ENCODE measurements at regions not wholly inside any gene's neighbourhood (a gene's known extent, or its start where the extent isn't known, plus 50 kb on each side); places are given as distances from the start of the nearest gene placed in this dataset.

GRCh38 chr1:116292929-116293725, 79.9 kb upstream of the ATP1A1 start (continued):
- 0 out of 2 replicates have a peak, but pooled peaks have one; percentile 15 for TF ChIP-seq ZNF318 (CRISPR knock-in tag; IDR thresholded peaks at IDR 0.05)
- no peak for TF ChIP-seq KIAA2018 (CRISPR knock-in tag; IDR thresholded peaks at IDR 0.05; ENCODE audit: borderline replicate concordance)
- peak; percentile 87 for TF ChIP-seq TBL1XR1 (IDR thresholded peaks at IDR 0.05; ENCODE audit: borderline replicate concordance, low read length, partially characterized antibody)
- TF ChIP-seq PAF1 (CRISPR knock-in tag; IDR thresholded peaks at IDR 0.05), result no peak
- peak; percentile 68; the same call in 1 of the 2 replicates for TF ChIP-seq PATZ1 (CRISPR knock-in tag; IDR thresholded peaks at IDR 0.05)
